ENCODE measurements at regions not wholly inside any gene's neighbourhood (a gene's known extent, or its start where the extent isn't known, plus 50 kb on each side); places are given as distances from the start of the nearest gene placed in this dataset.

GRCh38 chr3:43783987-43784639 lies 93.4 kb downstream of the ABHD5 start:
- DNase-seq (ENCODE audit: low read depth) = no peak

GRCh38 chr3:43784640-43785011 lies 93.9 kb downstream of the ABHD5 start:
- no peak for DNase-seq (ENCODE audit: low read depth)

- peak; percentile 42 for DNase-seq (ENCODE audit: low read depth)
Observed at GRCh38 chr3:43785551-43785950, 94.8 kb downstream of the ABHD5 start.

- no peak for DNase-seq (ENCODE audit: low read depth)
Observed at GRCh38 chr3:43786102-43786501, 95.4 kb downstream of the ABHD5 start.

- no peak for DNase-seq (ENCODE audit: low read depth)
Observed at GRCh38 chr3:43786526-43787305, 96.0 kb downstream of the ABHD5 start.

GRCh38 chr3:43787330-43787729 lies 96.6 kb downstream of the ABHD5 start:
- DNase-seq (ENCODE audit: low read depth) = no peak

GRCh38 chr3:43789028-43789427 lies 98.3 kb downstream of the ABHD5 start:
- DNase-seq (ENCODE audit: low read depth) = no peak

GRCh38 chr3:43790060-43790459 lies 99.3 kb downstream of the ABHD5 start:
- DNase-seq (ENCODE audit: low read depth) = no peak

- DNase-seq (ENCODE audit: low read depth) = no peak
Observed at GRCh38 chr3:43790476-43790875, 99.7 kb downstream of the ABHD5 start.

GRCh38 chr3:43791246-43791645 lies 100.5 kb downstream of the ABHD5 start:
- DNase-seq (ENCODE audit: low read depth) = no peak

- DNase-seq (ENCODE audit: low read depth) = no peak
Observed at GRCh38 chr3:43792904-43793303, 102.2 kb downstream of the ABHD5 start.

- no peak for DNase-seq (ENCODE audit: low read depth)
Observed at GRCh38 chr3:43793648-43794372, 103.1 kb downstream of the ABHD5 start.

- DNase-seq (ENCODE audit: low read depth) = peak; percentile 9
Observed at GRCh38 chr3:43794776-43795175, 104.0 kb downstream of the ABHD5 start.

GRCh38 chr3:43795491-43795890 lies 104.8 kb downstream of the ABHD5 start:
- DNase-seq (ENCODE audit: low read depth) = no peak

- DNase-seq (ENCODE audit: low read depth) = peak; percentile 13
Observed at GRCh38 chr3:43796041-43796596, 105.4 kb downstream of the ABHD5 start.

GRCh38 chr3:43797794-43798193 lies 107.1 kb downstream of the ABHD5 start:
- DNase-seq (ENCODE audit: low read depth) = no peak

GRCh38 chr3:43810797-43811196 lies 120.1 kb downstream of the ABHD5 start:
- no peak for DNase-seq (ENCODE audit: low read depth)

- no peak for DNase-seq (ENCODE audit: low read depth)
Observed at GRCh38 chr3:43814461-43814860, 123.7 kb downstream of the ABHD5 start.

- no peak for DNase-seq (ENCODE audit: low read depth)
Observed at GRCh38 chr3:43816372-43816771, 125.6 kb downstream of the ABHD5 start.

- no peak for DNase-seq (ENCODE audit: low read depth)
Observed at GRCh38 chr3:43817064-43817463, 126.3 kb downstream of the ABHD5 start.

- DNase-seq (ENCODE audit: low read depth) = peak; percentile 7
Observed at GRCh38 chr3:43817825-43818224, 127.1 kb downstream of the ABHD5 start.

- no peak for DNase-seq (ENCODE audit: low read depth)
Observed at GRCh38 chr3:43818229-43818628, 127.5 kb downstream of the ABHD5 start.

Data from Daoy (cell line).